Stimulated activated CD4-positive, alpha-beta T cell treated with anti-CD3 and anti-CD28 coated beads, Interleukin-15, amount 100 ng/mL, for 48 hours (primary cell): ENCODE measurements at regions not wholly inside any gene's neighbourhood (a gene's known extent, or its start where the extent isn't known, plus 50 kb on each side); places are given as distances from the start of the nearest gene placed in this dataset.
"Not testable (repeated sequence)": the region's sequence is repeated elsewhere in the genome, so short reads cannot be mapped to it uniquely, and the experiment has no call there.

Experiments used
- DNase-seq, 2 donors: peaks; one replicate each; pipeline ENCODE4 v3.0.0-alpha.2; 2020; ENCODE audit warnings: low read depth in 2 of 2

GRCh38 chr1:19591482-19592091 is 52.5 kb upstream of the NBL1 start:
- no peak for DNase-seq

DNA sequence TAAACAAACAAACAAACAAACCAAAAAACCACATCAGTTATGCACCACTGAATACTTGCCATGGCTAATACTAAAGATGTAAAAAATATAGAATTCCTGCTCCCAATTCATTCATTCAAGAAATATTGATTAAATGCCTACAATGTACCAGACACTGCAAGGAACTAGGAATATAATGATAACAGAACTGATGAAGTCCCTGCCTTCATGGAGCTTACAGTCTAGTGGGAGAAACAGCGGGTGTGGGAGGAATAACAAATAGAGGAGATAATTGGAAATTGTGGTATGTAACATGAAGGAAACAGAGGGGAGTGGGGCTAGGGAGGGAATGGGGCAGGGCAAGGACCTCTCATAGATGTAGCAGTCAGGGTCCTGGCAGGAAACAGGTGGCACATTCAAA is 58.6 kb upstream of the NBL1 start:
- no peak for DNase-seq

- DNase-seq = peak; percentile 60 to 72
Observed at GRCh38 chr1:19582318-19582717, 61.8 kb upstream of the NBL1 start.

DNA sequence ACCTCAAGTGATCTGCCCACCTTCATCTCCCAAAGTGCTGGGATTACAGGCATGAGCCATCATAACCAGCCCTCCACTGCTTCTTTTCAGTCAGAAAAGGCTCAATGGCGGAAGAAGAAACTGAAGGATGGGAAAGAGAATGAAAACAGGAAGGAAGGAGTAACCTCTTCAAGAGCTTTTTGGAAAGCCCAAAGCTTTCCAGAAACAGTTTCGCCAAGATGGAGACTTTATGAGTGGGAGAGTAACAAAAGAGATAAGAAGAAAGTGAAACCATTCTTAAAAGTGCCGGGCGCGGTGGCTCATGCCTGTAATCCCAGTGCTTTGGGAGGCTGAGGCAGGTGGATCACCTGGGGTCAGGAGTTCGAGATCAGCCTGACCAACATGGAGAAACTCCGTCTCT is 62.7 kb upstream of the NBL1 start:
- DNase-seq = no peak

- DNase-seq = no peak
Observed at GRCh38 chr1:19577561-19577960, 66.5 kb upstream of the NBL1 start.

- DNase-seq = no peak
Observed at GRCh38 chr1:19577036-19577435, 67.1 kb upstream of the NBL1 start.

GRCh38 chr1:19569786-19570185 is 74.3 kb upstream of the NBL1 start:
- no peak for DNase-seq

- DNase-seq = no peak
Observed at GRCh38 chr1:19567041-19567440, 77.1 kb upstream of the NBL1 start.

GRCh38 chr1:19564366-19564765 is 79.0 kb upstream of the CAPZB start:
- no peak for DNase-seq

- DNase-seq = no peak
Observed at GRCh38 chr1:19563324-19564097, 78.2 kb upstream of the CAPZB start.

DNA sequence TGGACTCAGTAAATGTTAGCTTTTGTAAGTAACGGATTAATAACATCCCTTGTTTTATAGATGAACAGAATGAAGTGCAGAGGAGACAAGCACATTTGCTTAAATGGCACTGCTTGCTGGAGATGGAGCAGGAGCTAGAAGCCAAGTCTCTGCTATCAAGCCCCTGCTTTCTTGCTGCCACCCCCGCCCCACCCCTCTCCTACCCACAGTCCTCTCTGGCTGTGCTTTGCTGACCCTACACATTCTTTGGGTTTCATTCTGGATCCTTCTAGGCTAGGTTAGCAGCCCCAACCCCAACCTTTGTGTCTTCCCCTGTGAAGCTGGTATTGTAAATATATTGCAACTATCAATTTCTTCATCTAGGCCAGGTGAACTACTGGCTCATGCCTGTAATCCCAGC is 77.5 kb upstream of the CAPZB start:
- no peak for DNase-seq

DNA sequence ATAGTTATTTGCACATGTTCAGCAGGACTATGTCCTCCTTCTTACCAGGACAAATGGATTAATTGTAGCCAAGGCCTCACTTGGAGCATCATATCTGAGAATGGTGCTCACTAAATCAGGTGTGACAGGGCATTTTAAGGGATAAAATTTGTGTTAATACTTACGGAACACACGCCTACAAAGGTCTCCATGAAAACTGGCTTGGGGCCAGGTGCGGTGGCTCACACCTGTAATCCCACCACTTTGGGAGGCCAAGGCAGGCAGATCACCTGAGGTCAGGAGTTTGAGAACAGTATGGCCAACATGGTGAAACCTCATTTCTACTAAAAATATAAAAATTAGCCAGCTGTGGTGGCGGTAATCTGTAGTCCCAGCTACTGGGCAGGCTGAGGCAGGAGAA is 75.1 kb upstream of the CAPZB start:
- DNase-seq = no peak

GRCh38 chr1:19559641-19560040 is 74.3 kb upstream of the CAPZB start:
- DNase-seq = no peak

DNA sequence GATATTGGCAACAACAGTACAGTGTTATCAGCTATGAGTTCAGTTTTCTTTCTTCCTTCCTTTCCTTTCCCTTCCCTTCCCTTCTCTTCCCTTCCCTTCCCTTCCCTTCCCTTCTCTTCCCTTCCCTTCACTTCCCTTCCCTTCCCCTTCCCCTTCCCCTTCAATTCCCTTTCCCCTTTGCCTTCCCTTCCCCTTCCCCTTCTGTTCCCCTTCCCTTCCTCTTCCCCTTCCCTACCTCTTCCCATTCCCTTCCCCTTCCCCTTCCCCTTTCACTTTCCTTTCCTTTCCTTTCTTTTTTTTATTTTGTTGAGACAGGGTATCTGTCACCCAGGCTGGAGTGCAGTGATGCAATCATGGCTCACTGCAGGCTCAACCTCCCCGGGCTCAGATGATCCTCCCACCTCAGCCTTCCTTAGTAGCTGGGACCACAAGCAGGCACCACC is 72.3 kb upstream of the CAPZB start:
- no peak for DNase-seq

GRCh38 chr1:19554090-19554489 is 68.8 kb upstream of the CAPZB start:
- DNase-seq = no peak

GRCh38 chr1:19552291-19553010 is 67.1 kb upstream of the CAPZB start:
- DNase-seq = no peak

DNA sequence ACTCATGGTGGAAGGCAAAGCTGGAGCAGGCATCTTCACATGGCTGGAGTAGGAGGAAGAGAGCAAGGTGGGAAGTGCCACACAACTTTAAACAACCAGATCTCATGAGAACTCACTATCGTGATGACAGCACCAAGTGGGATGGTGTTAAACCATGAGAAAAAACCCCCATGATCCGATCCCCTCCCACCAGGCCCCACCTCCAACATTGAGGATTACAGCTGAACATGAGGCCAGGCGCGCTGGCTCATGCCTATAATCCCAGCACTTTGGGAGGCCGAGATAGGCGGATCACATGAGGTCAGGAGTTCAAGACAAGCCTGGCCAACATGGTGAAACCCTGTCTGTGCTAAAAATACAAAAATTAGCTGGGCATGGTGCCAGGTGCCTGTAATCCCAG is 66.5 kb upstream of the CAPZB start:
- not testable (repeated sequence) for DNase-seq

GRCh38 chr1:19550437-19550836 is 65.1 kb upstream of the CAPZB start:
- not testable (repeated sequence) for DNase-seq

DNA sequence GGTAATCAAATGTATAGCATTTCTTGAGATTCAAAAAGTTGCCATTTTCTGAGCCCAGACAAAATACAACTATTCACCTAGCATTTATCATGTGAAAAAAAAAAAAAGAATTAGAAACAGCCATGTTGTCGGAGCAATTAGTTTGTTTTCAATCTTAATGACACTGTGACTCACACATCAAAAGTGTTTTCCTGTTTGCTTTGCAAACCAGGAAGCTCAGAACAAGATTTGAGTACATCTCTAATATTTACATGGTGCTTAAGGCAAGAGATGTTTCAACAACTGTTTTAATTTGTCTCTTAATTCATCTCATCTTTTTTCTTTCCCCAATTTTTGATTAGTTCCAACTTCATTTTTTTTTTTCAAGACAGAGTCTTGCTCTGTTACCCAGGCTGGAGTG is 62.5 kb upstream of the CAPZB start:
- DNase-seq = no peak

DNA sequence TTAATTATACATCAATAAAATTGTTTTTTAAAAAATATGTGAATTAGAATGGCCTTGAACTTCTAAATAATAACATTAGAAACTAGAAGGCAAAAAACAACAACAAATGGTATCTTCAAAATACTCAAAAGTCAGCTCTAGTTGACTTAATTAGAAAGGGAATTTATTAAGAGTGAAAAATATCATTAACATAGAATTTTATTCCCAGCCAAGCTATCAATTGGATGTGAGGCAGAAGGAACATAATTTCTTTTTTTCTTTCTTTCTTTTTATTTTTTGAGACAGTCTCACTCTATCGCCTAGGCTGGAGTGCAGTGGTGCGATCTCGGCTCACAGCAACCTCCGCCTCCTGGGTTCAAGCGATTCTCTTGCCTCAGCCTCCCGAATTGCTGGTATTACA is 51.2 kb upstream of the CAPZB start:
- DNase-seq = no peak

- no peak for DNase-seq
Observed at GRCh38 chr1:19535214-19535613, 49.9 kb upstream of the CAPZB start.
